ENCODE measurements at regions not wholly inside any gene's neighbourhood (a gene's known extent, or its start where the extent isn't known, plus 50 kb on each side); places are given as distances from the start of the nearest gene placed in this dataset.

DNA sequence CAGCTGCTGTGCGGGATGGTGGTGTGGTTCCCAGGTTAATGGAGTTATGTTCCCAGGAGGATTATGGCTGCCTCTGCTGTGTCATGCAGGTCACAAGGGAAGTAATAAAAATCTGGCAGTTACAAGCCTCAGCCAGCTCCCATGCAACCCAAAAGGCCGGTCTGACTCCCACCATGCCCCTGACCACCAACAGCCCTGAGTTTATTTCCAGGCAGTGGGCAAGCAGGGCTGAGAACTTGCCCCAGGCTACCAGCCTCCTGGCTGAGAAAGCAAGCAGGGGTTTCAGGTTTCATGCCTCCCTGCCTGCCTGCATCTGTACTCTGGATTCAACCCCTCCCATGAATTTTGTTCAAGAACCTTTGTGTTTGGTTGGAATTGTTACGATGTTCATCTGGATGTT, 732.7 kb upstream of the POU3F4 start:
- H3K36me3 Mint-ChIP-seq (ENCODE audit: insufficient read depth in 1 of 3, low read depth in 3 of 3), result peaks cover 12 to 21% (median 12%) of the 10 kb centered on the region in 3 experiments
- no peak overlapping the region for H3K4me3 Mint-ChIP-seq
- no peak for DNase-seq
- Histone ChIP-seq H3K27me3 (ENCODE audit: insufficient read depth, low read length) (no peaks in the 10 kb centered on the region), H4K91ac (ENCODE audit: insufficient read length, low read depth, low read length) (no peak overlapping the region), H3K18ac (ENCODE audit: insufficient read length, low read depth, low read length) (no peak overlapping the region), H4K20me1 (ENCODE audit: control insufficient read depth, insufficient read depth, insufficient read length) (no peaks in the 10 kb centered on the region), H2BK15ac (ENCODE audit: low read depth, low read length) (no peak overlapping the region), H3K79me2 (ENCODE audit: insufficient read depth, low read length) (no peaks in the 10 kb centered on the region), H3K4me1 (ENCODE audit: insufficient read depth, low read length) (no peaks in the 10 kb centered on the region), H3T11ph (ENCODE audit: low read length) (no peak overlapping the region), H3K23me2 (ENCODE audit: insufficient read length, low read depth, low read length, poor library complexity, severe bottlenecking) (no peaks in the 10 kb centered on the region), H3K27ac (ENCODE audit: insufficient read length, low read depth, low read length) (no peak overlapping the region), H3K9ac (ENCODE audit: extremely low read depth, insufficient read length, low read length) (no peak overlapping the region), H3K14ac (ENCODE audit: insufficient read depth, low read length) (no peak overlapping the region), H4K5ac (ENCODE audit: insufficient read length, low read depth, low read length) (no peak overlapping the region), H2BK5ac (ENCODE audit: insufficient read length, low read length) (no peak overlapping the region), H2AK5ac (ENCODE audit: insufficient read length, low read length) (no peak overlapping the region), H3K4me2 (ENCODE audit: insufficient read depth, insufficient read length, low read length) (no peak overlapping the region), H2BK20ac (ENCODE audit: low read depth, low read length, poor library complexity, severe bottlenecking) (no peak overlapping the region), H3K79me1 (ENCODE audit: insufficient read depth, low read depth, low read length, poor library complexity, severe bottlenecking) (no peaks in the 10 kb centered on the region), H3K4ac (ENCODE audit: low read depth, low read length) (no peak overlapping the region), H3K9me3 (ENCODE audit: control insufficient read depth, low read depth, low read length) (peaks cover 19% of the 10 kb centered on the region), H3K23ac (ENCODE audit: insufficient read length, low read depth, low read length) (no peak overlapping the region), H2AFZ (ENCODE audit: low read length) (no peak overlapping the region), H2BK120ac (ENCODE audit: low read depth, low read length, poor library complexity, severe bottlenecking) (no peak overlapping the region), H3K56ac (ENCODE audit: insufficient read length, low read depth, low read length) (no peak overlapping the region), H4K8ac (replicated peaks; ENCODE audit: insufficient read length, low read depth, low read length) (no peak overlapping the region), H2BK12ac (ENCODE audit: insufficient read length, low read depth, low read length) (no peak overlapping the region)
- H3K27me3 Mint-ChIP-seq (ENCODE audit: low read depth), result no peaks in the 10 kb centered on the region
- peaks cover 80 to 85% of the 10 kb centered on the region in 2 experiments for H3K9me3 Mint-ChIP-seq
- TF ChIP-seq, protein P1, sequence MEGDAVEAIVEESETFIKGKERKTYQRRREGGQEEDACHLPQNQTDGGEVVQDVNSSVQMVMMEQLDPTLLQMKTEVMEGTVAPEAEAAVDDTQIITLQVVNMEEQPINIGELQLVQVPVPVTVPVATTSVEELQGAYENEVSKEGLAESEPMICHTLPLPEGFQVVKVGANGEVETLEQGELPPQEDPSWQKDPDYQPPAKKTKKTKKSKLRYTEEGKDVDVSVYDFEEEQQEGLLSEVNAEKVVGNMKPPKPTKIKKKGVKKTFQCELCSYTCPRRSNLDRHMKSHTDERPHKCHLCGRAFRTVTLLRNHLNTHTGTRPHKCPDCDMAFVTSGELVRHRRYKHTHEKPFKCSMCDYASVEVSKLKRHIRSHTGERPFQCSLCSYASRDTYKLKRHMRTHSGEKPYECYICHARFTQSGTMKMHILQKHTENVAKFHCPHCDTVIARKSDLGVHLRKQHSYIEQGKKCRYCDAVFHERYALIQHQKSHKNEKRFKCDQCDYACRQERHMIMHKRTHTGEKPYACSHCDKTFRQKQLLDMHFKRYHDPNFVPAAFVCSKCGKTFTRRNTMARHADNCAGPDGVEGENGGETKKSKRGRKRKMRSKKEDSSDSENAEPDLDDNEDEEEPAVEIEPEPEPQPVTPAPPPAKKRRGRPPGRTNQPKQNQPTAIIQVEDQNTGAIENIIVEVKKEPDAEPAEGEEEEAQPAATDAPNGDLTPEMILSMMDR (conservative IDR thresholded peaks at IDR 0.05), result no peak
- no CpG with 5 or more reads among the region's 3 CpGs for WGBS (ENCODE audit: extremely low coverage, insufficient read length, low lambda C conversion rate)
- H3K27ac Mint-ChIP-seq, result no peak overlapping the region
- no peaks in the 10 kb centered on the region for H3K4me1 Mint-ChIP-seq
